Liver (tissue), 8 donors: ENCODE measurements at regions not wholly inside any gene's neighbourhood (a gene's known extent, or its start where the extent isn't known, plus 50 kb on each side); places are given as distances from the start of the nearest gene placed in this dataset.

ENCODE experiments used
- DNase-seq: peaks from one replicate; pipeline ENCODE4 v3.0.0-alpha.2; 2017; ENCODE audit warnings: low spot score
- H3K27ac ChIP-seq, 2 donors: one replicate each; pipeline ENCODE4 v1.7.0; 2013; ENCODE audit warnings: inconsistent platforms in 2 of 2, low read length in 2 of 2, control low read depth in 1 of 2, low read depth in 1 of 2, mild to moderate bottlenecking in 1 of 2
- H3K27me3 ChIP-seq, 4 donors: one replicate each; pipeline versions ENCODE4 v1.6.1 to v1.7.0; 2013; ENCODE audit warnings: low read length in 3 of 4, inconsistent platforms in 1 of 4, mild to moderate bottlenecking in 1 of 4, moderate library complexity in 1 of 4; ENCODE audit not compliant: control insufficient read depth in 4 of 4, insufficient read depth in 4 of 4
- H3K36me3 ChIP-seq, 4 donors: one replicate each; pipeline versions ENCODE4 v1.6.1 to v1.7.0; 2013; ENCODE audit warnings: low read length in 3 of 4, mild to moderate bottlenecking in 3 of 4, low read depth in 1 of 4, moderate library complexity in 1 of 4; ENCODE audit not compliant: control insufficient read depth in 4 of 4, insufficient read depth in 3 of 4
- H3K4me1 ChIP-seq, 4 donors: one replicate each; pipeline versions ENCODE4 v1.6.1 to v1.7.0; 2013; ENCODE audit warnings: low read length in 3 of 4, mild to moderate bottlenecking in 3 of 4, moderate library complexity in 1 of 4; ENCODE audit not compliant: control insufficient read depth in 4 of 4, insufficient read depth in 4 of 4
- H3K4me3 ChIP-seq, 3 donors: one replicate each; pipeline versions ENCODE4 v1.6.1 to v1.7.0; 2013; ENCODE audit warnings: low read length in 3 of 3, control low read depth in 1 of 3, low read depth in 1 of 3, mild to moderate bottlenecking in 1 of 3
- H3K9ac ChIP-seq, 2 donors: one replicate each; pipeline ENCODE4 v1.7.0; 2013; ENCODE audit warnings: low read length in 2 of 2, mild to moderate bottlenecking in 2 of 2, moderate library complexity in 2 of 2, control low read depth in 1 of 2, low read depth in 1 of 2
- H3K9me3 ChIP-seq, 4 donors: one replicate each; pipeline versions ENCODE4 v1.6.1 to v1.7.0; 2013; ENCODE audit warnings: low read length in 3 of 4; ENCODE audit not compliant: control insufficient read depth in 4 of 4
- EGR1 ChIP-seq, 2 donors: IDR thresholded peaks; 2 replicates each; pipeline ENCODE4 v1.6.1; 2016 to 2018; ENCODE audit warnings: antibody characterized with exemption in 2 of 2, low read depth in 2 of 2
- FOXA1 ChIP-seq: IDR thresholded peaks from 2 replicates; pipeline ENCODE4 v1.6.1; 2016; ENCODE audit warnings: antibody characterized with exemption
- FOXA2 ChIP-seq: IDR thresholded peaks from 2 replicates; pipeline ENCODE4 v1.6.1; 2016; ENCODE audit warnings: antibody characterized with exemption
- GABPA ChIP-seq, 2 donors: IDR thresholded peaks in 1 of 2; conservative IDR thresholded peaks in 1 of 2; 2 replicates each; pipeline ENCODE4 v1.6.1; 2016; ENCODE audit warnings: antibody characterized with exemption in 2 of 2, mild to moderate bottlenecking in 1 of 2, moderate library complexity in 1 of 2
- HNF4A ChIP-seq, 2 donors: conservative IDR thresholded peaks; 2 replicates each; pipeline ENCODE4 v1.6.1; 2016; ENCODE audit warnings: antibody characterized with exemption in 2 of 2, mild to moderate bottlenecking in 2 of 2
- HNF4G ChIP-seq: IDR thresholded peaks from 2 replicates; pipeline ENCODE4 v1.6.1; 2016; ENCODE audit warnings: antibody characterized with exemption
- JUND ChIP-seq, 2 donors: IDR thresholded peaks; 2 replicates each; pipeline ENCODE4 v1.6.1; 2016; ENCODE audit warnings: antibody characterized with exemption in 2 of 2
- RAD21 ChIP-seq, 2 donors: IDR thresholded peaks; 2 replicates each; pipeline ENCODE4 v1.6.1; 2016; ENCODE audit warnings: antibody characterized with exemption in 2 of 2, mild to moderate bottlenecking in 2 of 2
- RXRA ChIP-seq, 2 donors: IDR thresholded peaks; 2 replicates each; pipeline ENCODE4 v1.6.1; 2017 to 2018; ENCODE audit warnings: antibody characterized with exemption in 2 of 2, mild to moderate bottlenecking in 1 of 2
- SP1 ChIP-seq: IDR thresholded peaks from 2 replicates; pipeline ENCODE4 v1.6.1; 2018; ENCODE audit warnings: antibody characterized with exemption, mild to moderate bottlenecking
- TAF1 ChIP-seq: conservative IDR thresholded peaks from 2 replicates; pipeline ENCODE4 v1.6.1; 2016; ENCODE audit warnings: antibody characterized with exemption, mild to moderate bottlenecking
- YY1 ChIP-seq: IDR thresholded peaks from 2 replicates; pipeline ENCODE4 v1.6.1; 2016; ENCODE audit warnings: antibody characterized with exemption, mild to moderate bottlenecking
- ZBTB33 ChIP-seq: IDR thresholded peaks from 2 replicates; pipeline ENCODE4 v1.6.1; 2016; ENCODE audit warnings: antibody characterized with exemption
- WGBS: extraction: QIAGEN DNeasy Blood & Tissue Kit; methylation state at CpG from one replicate; pipeline ENCODE4 v1.1.7; 2013; 5-methylcytosine and 5-hydroxymethylcytosine counted together
- TF ChIP-seq, protein P1 (sequence below): IDR thresholded peaks from 2 replicates; pipeline ENCODE4 v1.6.1; 2016; ENCODE audit warnings: antibody characterized with exemption, mild to moderate bottlenecking
- TF ChIP-seq, protein P2 (sequence below): fragments of 150-350 bp; IDR thresholded peaks from 2 replicates; pipeline ENCODE4 v1.5.1; 2017; ENCODE audit warnings: improper control_type of control experiment, low read depth, low read length; ENCODE audit not compliant: missing input control
- TF ChIP-seq, protein P3 (sequence below): IDR thresholded peaks from 2 replicates; pipeline ENCODE4 v1.6.1; 2016; ENCODE audit warnings: antibody characterized with exemption
- donor health status: healthy.
- donor health status: healthy.
- donor health status: healthy.
- donor health status: healthy.
- donor health status: healthy.

- no peak for DNase-seq
- no peak overlapping the region for H3K4me3 ChIP-seq
- 65% methylated on average over 6 of the region's 6 CpGs for WGBS
- no peaks in the 10 kb centered on the region for H3K36me3 ChIP-seq
- H3K9me3 ChIP-seq, result no peaks in the 10 kb centered on the region
- H3K27ac ChIP-seq, result no peak overlapping the region
- H3K9ac ChIP-seq, result no peak overlapping the region
- H3K4me1 ChIP-seq, result no peaks in the 10 kb centered on the region
- TF ChIP-seq FOXA1 (no peak), HNF4G (no peak), YY1 (no peak), SP1 (no peak), JUND (IDR thresholded peaks at IDR 0.05) (no peak), TAF1 (no peak), FOXA2 (no peak), HNF4A (conservative IDR thresholded peaks at IDR 0.05) (no peak), GABPA (IDR thresholded peaks at IDR 0.05 in 1 of 2, conservative IDR thresholded peaks at IDR 0.05 in 1 of 2) (no peak), ZBTB33 (no peak), RXRA (IDR thresholded peaks at IDR 0.05) (no peak), EGR1 (IDR thresholded peaks at IDR 0.05; ENCODE audit: low read depth in 2 of 2) (no peak), RAD21 (IDR thresholded peaks at IDR 0.05) (no peak)
- TF ChIP-seq, protein P1, sequence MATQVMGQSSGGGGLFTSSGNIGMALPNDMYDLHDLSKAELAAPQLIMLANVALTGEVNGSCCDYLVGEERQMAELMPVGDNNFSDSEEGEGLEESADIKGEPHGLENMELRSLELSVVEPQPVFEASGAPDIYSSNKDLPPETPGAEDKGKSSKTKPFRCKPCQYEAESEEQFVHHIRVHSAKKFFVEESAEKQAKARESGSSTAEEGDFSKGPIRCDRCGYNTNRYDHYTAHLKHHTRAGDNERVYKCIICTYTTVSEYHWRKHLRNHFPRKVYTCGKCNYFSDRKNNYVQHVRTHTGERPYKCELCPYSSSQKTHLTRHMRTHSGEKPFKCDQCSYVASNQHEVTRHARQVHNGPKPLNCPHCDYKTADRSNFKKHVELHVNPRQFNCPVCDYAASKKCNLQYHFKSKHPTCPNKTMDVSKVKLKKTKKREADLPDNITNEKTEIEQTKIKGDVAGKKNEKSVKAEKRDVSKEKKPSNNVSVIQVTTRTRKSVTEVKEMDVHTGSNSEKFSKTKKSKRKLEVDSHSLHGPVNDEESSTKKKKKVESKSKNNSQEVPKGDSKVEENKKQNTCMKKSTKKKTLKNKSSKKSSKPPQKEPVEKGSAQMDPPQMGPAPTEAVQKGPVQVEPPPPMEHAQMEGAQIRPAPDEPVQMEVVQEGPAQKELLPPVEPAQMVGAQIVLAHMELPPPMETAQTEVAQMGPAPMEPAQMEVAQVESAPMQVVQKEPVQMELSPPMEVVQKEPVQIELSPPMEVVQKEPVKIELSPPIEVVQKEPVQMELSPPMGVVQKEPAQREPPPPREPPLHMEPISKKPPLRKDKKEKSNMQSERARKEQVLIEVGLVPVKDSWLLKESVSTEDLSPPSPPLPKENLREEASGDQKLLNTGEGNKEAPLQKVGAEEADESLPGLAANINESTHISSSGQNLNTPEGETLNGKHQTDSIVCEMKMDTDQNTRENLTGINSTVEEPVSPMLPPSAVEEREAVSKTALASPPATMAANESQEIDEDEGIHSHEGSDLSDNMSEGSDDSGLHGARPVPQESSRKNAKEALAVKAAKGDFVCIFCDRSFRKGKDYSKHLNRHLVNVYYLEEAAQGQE, result no peak
- TF ChIP-seq, protein P2, sequence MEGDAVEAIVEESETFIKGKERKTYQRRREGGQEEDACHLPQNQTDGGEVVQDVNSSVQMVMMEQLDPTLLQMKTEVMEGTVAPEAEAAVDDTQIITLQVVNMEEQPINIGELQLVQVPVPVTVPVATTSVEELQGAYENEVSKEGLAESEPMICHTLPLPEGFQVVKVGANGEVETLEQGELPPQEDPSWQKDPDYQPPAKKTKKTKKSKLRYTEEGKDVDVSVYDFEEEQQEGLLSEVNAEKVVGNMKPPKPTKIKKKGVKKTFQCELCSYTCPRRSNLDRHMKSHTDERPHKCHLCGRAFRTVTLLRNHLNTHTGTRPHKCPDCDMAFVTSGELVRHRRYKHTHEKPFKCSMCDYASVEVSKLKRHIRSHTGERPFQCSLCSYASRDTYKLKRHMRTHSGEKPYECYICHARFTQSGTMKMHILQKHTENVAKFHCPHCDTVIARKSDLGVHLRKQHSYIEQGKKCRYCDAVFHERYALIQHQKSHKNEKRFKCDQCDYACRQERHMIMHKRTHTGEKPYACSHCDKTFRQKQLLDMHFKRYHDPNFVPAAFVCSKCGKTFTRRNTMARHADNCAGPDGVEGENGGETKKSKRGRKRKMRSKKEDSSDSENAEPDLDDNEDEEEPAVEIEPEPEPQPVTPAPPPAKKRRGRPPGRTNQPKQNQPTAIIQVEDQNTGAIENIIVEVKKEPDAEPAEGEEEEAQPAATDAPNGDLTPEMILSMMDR, result no peak
- TF ChIP-seq, protein P3, sequence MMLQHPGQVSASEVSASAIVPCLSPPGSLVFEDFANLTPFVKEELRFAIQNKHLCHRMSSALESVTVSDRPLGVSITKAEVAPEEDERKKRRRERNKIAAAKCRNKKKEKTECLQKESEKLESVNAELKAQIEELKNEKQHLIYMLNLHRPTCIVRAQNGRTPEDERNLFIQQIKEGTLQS, result no peak
- H3K27me3 ChIP-seq, result peaks cover 0 to 4% (median 0%) of the 10 kb centered on the region in 4 donors
Observed at GRCh38 chr4:187227907-187228704, 504.4 kb upstream of the FAT1 start.
